B cell (primary cell): ENCODE measurements at regions not wholly inside any gene's neighbourhood (a gene's known extent, or its start where the extent isn't known, plus 50 kb on each side); places are given as distances from the start of the nearest gene placed in this dataset.

Experiments
- ATAC-seq: fragments of 200-7000 bp; cut with Tn5 transposase; one replicate; pipeline ENCODE4 v1.10.0; 2021; ENCODE audit warnings: low read depth, mild to moderate bottlenecking, moderate number of reproducible peaks, moderate library complexity
- CTCF ChIA-PET: fragments of 350-600 bp; sonication (Branson Sonifier 250); formaldehyde crosslinking; loops from one replicate; lab custom pipeline; 2021; ENCODE audit warnings: antibody characterized with exemption, inconsistent platforms; lab: Charles Lee
- POLR2A ChIA-PET: fragments of 350-600 bp; sonication (Branson Sonifier 250); formaldehyde crosslinking; loops from one replicate; lab custom pipeline; 2021; ENCODE audit warnings: antibody characterized with exemption; lab: Charles Lee
- DNase-seq: peaks from one replicate; pipeline ENCODE4 v3.0.0; 2013
- H2AFZ ChIP-seq: 2 replicates; pipeline ENCODE4 v1.6.1; 2012; ENCODE audit warnings: mild to moderate bottlenecking, low read depth, low read length; ENCODE audit not compliant: insufficient read depth, poor library complexity, severe bottlenecking
- H3K27ac ChIP-seq, 2 donors: 1 replicate in 1 of 2; 2 replicates in 1 of 2; pipeline ENCODE4 v1.5.1; 2012 to 2013; ENCODE audit warnings: low read length in 2 of 2, mild to moderate bottlenecking in 2 of 2, moderate library complexity in 1 of 2
- H3K27me3 ChIP-seq, 4 experiments: fragments of 200-600 bp in 1 of 4; sonication (generic) in 1 of 4; replicated peaks in 1 of 4; 1 replicate in 2 of 4; 2 replicates in 2 of 4; pipeline versions ENCODE4 v1.6.1 to v1.7.0; 2013 to 2016; ENCODE audit warnings: low read length in 3 of 4, mild to moderate bottlenecking in 2 of 4, mixed read lengths in 1 of 4, moderate library complexity in 1 of 4; ENCODE audit not compliant: insufficient read depth in 4 of 4, control insufficient read depth in 3 of 4; ENCODE audit errors: control extremely low read depth in 1 of 4
- H3K36me3 ChIP-seq, 2 experiments: replicated peaks in 1 of 2; 1 replicate in 1 of 2; 2 replicates in 1 of 2; pipeline versions ENCODE4 v1.6.1 to v1.7.1; 2013; ENCODE audit warnings: low read length in 1 of 2; ENCODE audit not compliant: insufficient read depth in 2 of 2, control insufficient read depth in 1 of 2; ENCODE audit errors: control extremely low read depth in 1 of 2, extremely low read depth in 1 of 2
- H3K4me1 ChIP-seq, 2 donors: fragments of 200-600 bp in 1 of 2; sonication (generic) in 1 of 2; 1 replicate in 1 of 2; 2 replicates in 1 of 2; pipeline versions ENCODE4 v1.5.1 to v1.6.1; 2013 to 2017; ENCODE audit warnings: low read length in 2 of 2; ENCODE audit not compliant: control insufficient read depth in 2 of 2, insufficient read depth in 2 of 2
- H3K4me2 ChIP-seq: replicated peaks from 2 replicates; pipeline ENCODE3; 2012; ENCODE audit warnings: mild to moderate bottlenecking, low read depth, low read length; ENCODE audit not compliant: poor library complexity, severe bottlenecking
- H3K4me3 ChIP-seq, 5 experiments: fragments of 200-600 bp in 1 of 5; sonication (generic) in 1 of 5; 1 replicate in 3 of 5; 2 replicates in 2 of 5; pipeline versions ENCODE4 v1.5.1 to v1.7.0; 2011 to 2016; ENCODE audit warnings: low read length in 4 of 5, mild to moderate bottlenecking in 4 of 5, low read depth in 2 of 5, control low read depth in 1 of 5, moderate library complexity in 1 of 5; ENCODE audit not compliant: insufficient read depth in 1 of 5; ENCODE audit errors: control extremely low read depth in 1 of 5, extremely low read depth in 1 of 5
- H3K79me2 ChIP-seq: fragments of 200-600 bp; sonication (generic); one replicate; pipeline ENCODE4 v1.6.0; 2016; ENCODE audit warnings: low read length; ENCODE audit not compliant: control insufficient read depth, insufficient read depth
- H3K9ac ChIP-seq: fragments of 200-600 bp; sonication (generic); 2 replicates; pipeline ENCODE4 v1.6.1; 2017; ENCODE audit warnings: mild to moderate bottlenecking, low read length, moderate library complexity
- H3K9me3 ChIP-seq, 3 donors: one replicate each; pipeline versions ENCODE4 v1.6.1 to v1.7.1; 2013; ENCODE audit warnings: low read length in 2 of 3; ENCODE audit not compliant: control insufficient read depth in 2 of 3, insufficient read depth in 1 of 3; ENCODE audit errors: control extremely low read depth in 1 of 3
- H4K20me1 ChIP-seq: 2 replicates; pipeline ENCODE4 v1.6.0; 2012; ENCODE audit warnings: mild to moderate bottlenecking, low read length; ENCODE audit not compliant: insufficient read depth, control insufficient read depth, poor library complexity, severe bottlenecking
- H3K27ac Mint-ChIP-seq: one replicate; pipeline ENCODE4 v1.8.0; 2021; ENCODE audit warnings: mixed read lengths
- H3K27me3 Mint-ChIP-seq: one replicate; pipeline ENCODE4 v1.8.0; 2021; ENCODE audit warnings: mixed read lengths
- H3K4me1 Mint-ChIP-seq: one replicate; pipeline ENCODE4 v1.8.0; 2021; ENCODE audit warnings: mixed read lengths
- H3K4me3 Mint-ChIP-seq: one replicate; pipeline ENCODE4 v1.8.0; 2021; ENCODE audit warnings: mixed read lengths
- H3K9me3 Mint-ChIP-seq: one replicate; pipeline ENCODE4 v1.8.0; 2022; ENCODE audit warnings: mixed read lengths; ENCODE audit not compliant: insufficient read depth
- EZH2 ChIP-seq: IDR thresholded peaks from 2 replicates; pipeline ENCODE4 v1.6.1; 2012; ENCODE audit warnings: borderline replicate concordance, low read depth, mild to moderate bottlenecking, moderate library complexity, low read length; ENCODE audit not compliant: insufficient read depth, poor library complexity, severe bottlenecking
- WGBS: methylation state at CpG from one replicate; pipeline ENCODE4 v1.1.5; 2013; ENCODE audit warnings: missing lambda C conversion rate; ENCODE audit not compliant: insufficient coverage; 5-methylcytosine and 5-hydroxymethylcytosine counted together
- intact Hi-C: fragments of 100-400 bp; cut with micrococcal nuclease; formaldehyde crosslinking; loops from one replicate; pipeline ENCODE4 v1.10.0; 2022
- TF ChIP-seq, protein P1 (sequence below): fragments of 200-600 bp; IDR thresholded peaks from one replicate; pipeline ENCODE4 v1.8.0; 2022; ENCODE audit warnings: antibody characterized with exemption, mild to moderate bottlenecking

DNA sequence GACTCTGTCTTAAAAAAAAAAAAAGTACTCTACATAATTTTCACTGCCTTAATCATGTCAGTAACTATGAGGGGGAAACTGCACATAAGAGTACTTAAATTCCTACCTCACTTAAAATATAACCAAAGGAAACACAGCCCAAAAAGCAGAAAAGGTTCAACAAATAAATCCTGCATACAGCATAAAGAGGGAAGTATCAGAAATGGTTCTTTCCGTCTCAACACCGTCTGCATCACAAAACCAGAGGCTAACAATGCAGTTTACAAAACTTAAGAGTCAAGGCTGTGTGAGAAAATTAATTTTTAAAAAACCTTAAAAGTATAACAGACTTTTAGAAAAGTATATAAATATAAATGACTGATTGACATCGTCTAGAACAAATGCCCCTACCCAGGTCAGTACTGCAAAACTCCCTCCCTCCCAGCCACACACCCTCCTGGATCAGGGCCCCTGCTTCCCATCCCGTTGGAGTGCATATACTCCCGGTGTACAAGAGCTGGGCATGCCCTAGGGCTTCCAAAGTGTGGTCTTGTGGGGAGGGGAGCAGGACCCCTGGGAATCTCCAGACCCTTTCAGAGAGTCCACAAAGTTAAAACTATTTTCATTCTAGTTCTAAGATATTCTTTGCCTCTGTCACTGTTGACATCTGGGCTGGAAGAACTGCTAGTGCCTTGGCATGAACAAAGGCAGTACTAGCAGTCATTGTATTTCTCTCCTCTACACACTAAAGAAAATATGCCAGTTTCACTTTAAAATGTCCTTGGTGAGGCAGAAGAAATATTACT lies 67.0 kb upstream of the SERTAD2 start:
- Histone ChIP-seq H3K36me3 (no peaks in the 10 kb centered on the region), H3K4me1 (peaks cover 7 to 12% of the 10 kb centered on the region in 2 donors), H3K79me2 (peaks cover 43% of the 10 kb centered on the region), H3K4me3 (no peak overlapping the region), H3K9ac (no peak overlapping the region), H3K27ac (no peak overlapping the region), H2AFZ (peak overlapping the region; percentile 43), H3K9me3 (no peaks in the 10 kb centered on the region), H3K27me3 (no peaks in the 10 kb centered on the region), H4K20me1 (no peaks in the 10 kb centered on the region), H3K4me2 (peak overlapping the region; percentile 46)
- no CpG with 5 or more reads among the region's 5 CpGs for WGBS
- DNase-seq = no peak
- no peak overlapping the region for H3K27ac Mint-ChIP-seq
- no peaks in the 10 kb centered on the region for H3K9me3 Mint-ChIP-seq
- no peak for TF ChIP-seq EZH2
- TF ChIP-seq, protein P1, sequence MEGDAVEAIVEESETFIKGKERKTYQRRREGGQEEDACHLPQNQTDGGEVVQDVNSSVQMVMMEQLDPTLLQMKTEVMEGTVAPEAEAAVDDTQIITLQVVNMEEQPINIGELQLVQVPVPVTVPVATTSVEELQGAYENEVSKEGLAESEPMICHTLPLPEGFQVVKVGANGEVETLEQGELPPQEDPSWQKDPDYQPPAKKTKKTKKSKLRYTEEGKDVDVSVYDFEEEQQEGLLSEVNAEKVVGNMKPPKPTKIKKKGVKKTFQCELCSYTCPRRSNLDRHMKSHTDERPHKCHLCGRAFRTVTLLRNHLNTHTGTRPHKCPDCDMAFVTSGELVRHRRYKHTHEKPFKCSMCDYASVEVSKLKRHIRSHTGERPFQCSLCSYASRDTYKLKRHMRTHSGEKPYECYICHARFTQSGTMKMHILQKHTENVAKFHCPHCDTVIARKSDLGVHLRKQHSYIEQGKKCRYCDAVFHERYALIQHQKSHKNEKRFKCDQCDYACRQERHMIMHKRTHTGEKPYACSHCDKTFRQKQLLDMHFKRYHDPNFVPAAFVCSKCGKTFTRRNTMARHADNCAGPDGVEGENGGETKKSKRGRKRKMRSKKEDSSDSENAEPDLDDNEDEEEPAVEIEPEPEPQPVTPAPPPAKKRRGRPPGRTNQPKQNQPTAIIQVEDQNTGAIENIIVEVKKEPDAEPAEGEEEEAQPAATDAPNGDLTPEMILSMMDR = no peak
- no peak overlapping the region for H3K4me3 Mint-ChIP-seq
- ChIA-PET CTCF (interaction anchor here (1.3 to 1.9 kb wide), 2 partner anchors 31 to 134 kb away, joined by 4 to 6 read pairs; no protein-coding TSS in a partner anchor), POLR2A (no interaction called here)
- no peaks in the 10 kb centered on the region for H3K27me3 Mint-ChIP-seq
- ATAC-seq = no peak
- intact Hi-C loops = no loop called here
- peaks cover 14% of the 10 kb centered on the region for H3K4me1 Mint-ChIP-seq

DNA sequence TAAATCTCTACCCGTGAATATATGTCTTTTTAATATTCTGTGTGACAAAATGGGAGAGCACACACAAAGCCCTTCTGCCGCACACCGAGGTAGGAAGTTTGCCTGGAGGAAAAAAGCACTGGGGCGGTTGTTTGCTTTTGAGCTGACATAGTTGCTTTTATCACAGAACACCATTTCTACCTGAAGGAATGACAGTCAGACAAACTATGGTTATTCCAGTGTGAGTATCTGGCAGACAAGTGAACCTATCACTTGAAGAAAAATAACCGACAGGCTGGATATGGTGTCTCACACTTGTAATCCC lies 67.6 kb upstream of the SERTAD2 start:
- ATAC-seq = no peak
- H4K20me1 ChIP-seq = no peaks in the 10 kb centered on the region
- WGBS = 91% methylated on average over 1 of the region's 5 CpGs
- no peak for DNase-seq
- Mint-ChIP-seq H3K27ac (no peak overlapping the region), H3K27me3 (no peaks in the 10 kb centered on the region), H3K4me3 (no peak overlapping the region), H3K4me1 (peaks cover 19% of the 10 kb centered on the region), H3K9me3 (no peaks in the 10 kb centered on the region)
- H3K4me1 ChIP-seq = peaks cover 13 to 18% of the 10 kb centered on the region in 2 donors
- H3K9me3 ChIP-seq = no peaks in the 10 kb centered on the region
- H3K27me3 ChIP-seq = no peaks in the 10 kb centered on the region
- peak overlapping the region; percentile 46 for H3K4me2 ChIP-seq
- POLR2A ChIA-PET = no interaction called here
- CTCF ChIA-PET = interaction anchor here (0.6 to 1.9 kb wide), 5 partner anchors 30 to 192 kb away, joined by 3 to 6 read pairs (median 4); no protein-coding TSS in a partner anchor
- TF ChIP-seq, protein P1 = no peak
- no peak for TF ChIP-seq EZH2
- no peaks in the 10 kb centered on the region for H3K36me3 ChIP-seq
- H3K4me3 ChIP-seq = no peak overlapping the region
- H3K27ac ChIP-seq = no peak overlapping the region
- intact Hi-C loops = no loop called here
- no peak overlapping the region for H2AFZ ChIP-seq
- H3K9ac ChIP-seq = no peak overlapping the region
- peaks cover 45% of the 10 kb centered on the region for H3K79me2 ChIP-seq
